ENCODE measurements at regions not wholly inside any gene's neighbourhood (a gene's known extent, or its start where the extent isn't known, plus 50 kb on each side); places are given as distances from the start of the nearest gene placed in this dataset.

DNA sequence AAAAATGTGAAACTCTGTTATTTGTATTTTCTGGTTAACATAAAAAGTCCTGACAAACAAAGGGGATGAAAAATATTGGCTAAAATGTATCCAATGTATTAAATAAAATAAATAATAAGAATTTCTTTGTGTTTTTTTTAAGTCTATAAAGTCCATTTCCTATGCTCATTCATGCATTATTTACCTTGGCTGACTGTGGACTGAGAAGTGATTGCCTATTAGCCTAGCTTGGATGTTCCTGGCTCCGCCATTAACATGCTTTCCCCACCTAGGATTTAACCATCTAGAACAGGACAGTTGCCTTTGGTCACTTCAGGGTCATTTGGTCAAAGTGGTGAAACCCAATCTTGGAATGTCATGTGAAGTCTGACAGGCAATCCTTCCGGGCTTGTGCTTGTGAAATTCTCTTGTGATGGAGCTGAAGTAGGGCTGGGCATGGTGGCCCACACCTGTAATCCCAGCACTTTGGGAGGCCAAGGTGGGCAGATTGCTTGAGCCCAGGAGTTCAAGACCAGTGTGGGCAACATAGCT, 60.4 kb upstream of the TANC1 start:
- H2AFZ ChIP-seq: no peak overlapping the region
- H3K27me3 Mint-ChIP-seq (ENCODE audit: insufficient read depth, low read depth, poor library complexity): peaks cover 3% of the 10 kb centered on the region
- H3K27me3 ChIP-seq (ENCODE audit: insufficient read depth): no peaks in the 10 kb centered on the region
- peaks cover 18% of the 10 kb centered on the region for H3K4me1 ChIP-seq (ENCODE audit: insufficient read depth)
- no peaks in the 10 kb centered on the region for H3K36me3 ChIP-seq (ENCODE audit: insufficient read depth)
- no peak overlapping the region for H3K27ac Mint-ChIP-seq
- DNase-seq (ENCODE audit: low spot score): no peak
- no peaks in the 10 kb centered on the region for H3K79me2 ChIP-seq (replicated peaks; ENCODE audit: insufficient read depth)
- no peak overlapping the region for H3K27ac ChIP-seq (ENCODE audit: low read depth)
- no peaks in the 10 kb centered on the region for H4K20me1 ChIP-seq (replicated peaks; ENCODE audit: insufficient read depth)
- no peaks in the 10 kb centered on the region for H3F3A ChIP-seq (replicated peaks; ENCODE audit: low read depth)
- TF ChIP-seq, protein P1, sequence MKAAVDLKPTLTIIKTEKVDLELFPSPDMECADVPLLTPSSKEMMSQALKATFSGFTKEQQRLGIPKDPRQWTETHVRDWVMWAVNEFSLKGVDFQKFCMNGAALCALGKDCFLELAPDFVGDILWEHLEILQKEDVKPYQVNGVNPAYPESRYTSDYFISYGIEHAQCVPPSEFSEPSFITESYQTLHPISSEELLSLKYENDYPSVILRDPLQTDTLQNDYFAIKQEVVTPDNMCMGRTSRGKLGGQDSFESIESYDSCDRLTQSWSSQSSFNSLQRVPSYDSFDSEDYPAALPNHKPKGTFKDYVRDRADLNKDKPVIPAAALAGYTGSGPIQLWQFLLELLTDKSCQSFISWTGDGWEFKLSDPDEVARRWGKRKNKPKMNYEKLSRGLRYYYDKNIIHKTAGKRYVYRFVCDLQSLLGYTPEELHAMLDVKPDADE (IDR thresholded peaks at IDR 0.05): no peak
- no peak for TF ChIP-seq ZNF462 (CRISPR knock-in tag; IDR thresholded peaks at IDR 0.05)
- H3K36me3 Mint-ChIP-seq (ENCODE audit: low read depth): no peaks in the 10 kb centered on the region
- H3K4me1 Mint-ChIP-seq: peaks cover 21% of the 10 kb centered on the region
- no peak overlapping the region for H3K4me3 ChIP-seq
- H3K9me2 ChIP-seq (ENCODE audit: insufficient read depth): no peaks in the 10 kb centered on the region
- ATAC-seq: no peak
- no peak overlapping the region for H3K4me2 ChIP-seq
- H3K9me3 Mint-ChIP-seq: no peaks in the 10 kb centered on the region
- no peak overlapping the region for H3K4me3 Mint-ChIP-seq

DNA sequence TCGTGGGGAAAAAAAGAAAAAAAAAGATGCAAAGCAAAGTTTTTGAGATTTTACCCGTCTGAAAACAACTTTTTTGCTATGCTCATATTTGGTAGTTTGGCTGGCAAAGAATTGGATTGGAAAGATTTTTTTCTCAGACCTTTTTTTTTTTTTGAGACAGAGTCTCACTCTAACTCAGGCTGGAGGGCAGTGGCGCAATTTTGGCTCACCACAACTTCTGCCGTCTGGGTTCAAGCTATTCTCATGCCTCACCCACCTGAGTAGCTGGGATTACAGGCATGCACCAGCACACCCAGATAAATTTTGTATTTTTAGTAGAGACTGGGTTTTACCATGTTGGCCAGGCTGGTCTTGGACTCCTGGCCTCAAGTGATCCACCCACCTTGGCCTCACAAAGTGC, 56.3 kb upstream of the TANC1 start:
- H3K36me3 ChIP-seq (ENCODE audit: insufficient read depth): no peaks in the 10 kb centered on the region
- H3K27me3 Mint-ChIP-seq (ENCODE audit: insufficient read depth, low read depth, poor library complexity): peaks cover 7% of the 10 kb centered on the region
- H3K4me2 ChIP-seq: peak overlapping the region; percentile 16; the same call in 1 of the 2 replicates
- H3K9me3 Mint-ChIP-seq: no peaks in the 10 kb centered on the region
- H3K27ac ChIP-seq (ENCODE audit: low read depth): peak overlapping the region; percentile 2; the same call in 1 of the 2 replicates
- no peaks in the 10 kb centered on the region for H4K20me1 ChIP-seq (replicated peaks; ENCODE audit: insufficient read depth)
- peaks cover 22% of the 10 kb centered on the region for H3K4me1 Mint-ChIP-seq
- H3K4me1 ChIP-seq (ENCODE audit: insufficient read depth): peaks cover 12% of the 10 kb centered on the region
- H3K4me3 ChIP-seq: no peak overlapping the region
- H3K79me2 ChIP-seq (replicated peaks; ENCODE audit: insufficient read depth): no peaks in the 10 kb centered on the region
- H3K4me3 Mint-ChIP-seq: no peak overlapping the region
- H2AFZ ChIP-seq: 0 out of 2 replicates have a peak overlapping the region, but pooled peaks have one; percentile 1
- no peak for ATAC-seq
- H3K27ac Mint-ChIP-seq: no peak overlapping the region
- H3F3A ChIP-seq (replicated peaks; ENCODE audit: low read depth): no peaks in the 10 kb centered on the region
- no peaks in the 10 kb centered on the region for H3K36me3 Mint-ChIP-seq (ENCODE audit: low read depth)
- H3K27me3 ChIP-seq (ENCODE audit: insufficient read depth): no peaks in the 10 kb centered on the region
- H3K9me2 ChIP-seq (ENCODE audit: insufficient read depth): peaks cover 3% of the 10 kb centered on the region; the same call in 1 of the 2 replicates
- DNase-seq (ENCODE audit: low spot score): no peak
- TF ChIP-seq ZNF114 (CRISPR knock-in tag; IDR thresholded peaks at IDR 0.05): no peak
- TF ChIP-seq STAT1 (IDR thresholded peaks at IDR 0.05; ENCODE audit: unreplicated experiment): no peak
- no peak for TF ChIP-seq EZH2 (IDR thresholded peaks at IDR 0.05; ENCODE audit: low read depth, unreplicated experiment)
- TF ChIP-seq, protein P2, sequence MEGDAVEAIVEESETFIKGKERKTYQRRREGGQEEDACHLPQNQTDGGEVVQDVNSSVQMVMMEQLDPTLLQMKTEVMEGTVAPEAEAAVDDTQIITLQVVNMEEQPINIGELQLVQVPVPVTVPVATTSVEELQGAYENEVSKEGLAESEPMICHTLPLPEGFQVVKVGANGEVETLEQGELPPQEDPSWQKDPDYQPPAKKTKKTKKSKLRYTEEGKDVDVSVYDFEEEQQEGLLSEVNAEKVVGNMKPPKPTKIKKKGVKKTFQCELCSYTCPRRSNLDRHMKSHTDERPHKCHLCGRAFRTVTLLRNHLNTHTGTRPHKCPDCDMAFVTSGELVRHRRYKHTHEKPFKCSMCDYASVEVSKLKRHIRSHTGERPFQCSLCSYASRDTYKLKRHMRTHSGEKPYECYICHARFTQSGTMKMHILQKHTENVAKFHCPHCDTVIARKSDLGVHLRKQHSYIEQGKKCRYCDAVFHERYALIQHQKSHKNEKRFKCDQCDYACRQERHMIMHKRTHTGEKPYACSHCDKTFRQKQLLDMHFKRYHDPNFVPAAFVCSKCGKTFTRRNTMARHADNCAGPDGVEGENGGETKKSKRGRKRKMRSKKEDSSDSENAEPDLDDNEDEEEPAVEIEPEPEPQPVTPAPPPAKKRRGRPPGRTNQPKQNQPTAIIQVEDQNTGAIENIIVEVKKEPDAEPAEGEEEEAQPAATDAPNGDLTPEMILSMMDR (conservative IDR thresholded peaks at IDR 0.05; ENCODE audit: low read depth in 2 of 2): no peak
- no peak for TF ChIP-seq EZH2phosphoT487 (IDR thresholded peaks at IDR 0.05; ENCODE audit: unreplicated experiment)
- TF ChIP-seq NANOG (IDR thresholded peaks at IDR 0.05; ENCODE audit: borderline replicate concordance): no peak
- TF ChIP-seq, protein P1 (IDR thresholded peaks at IDR 0.05): no peak
- TF ChIP-seq CREB1 (CRISPR knock-in tag; IDR thresholded peaks at IDR 0.05; ENCODE audit: low read depth): no peak
